ENCODE measurements at regions not wholly inside any gene's neighbourhood (a gene's known extent, or its start where the extent isn't known, plus 50 kb on each side); places are given as distances from the start of the nearest gene placed in this dataset.
"Not testable (repeated sequence)": the region's sequence is repeated elsewhere in the genome, so short reads cannot be mapped to it uniquely, and the experiment has no call there.

DNA sequence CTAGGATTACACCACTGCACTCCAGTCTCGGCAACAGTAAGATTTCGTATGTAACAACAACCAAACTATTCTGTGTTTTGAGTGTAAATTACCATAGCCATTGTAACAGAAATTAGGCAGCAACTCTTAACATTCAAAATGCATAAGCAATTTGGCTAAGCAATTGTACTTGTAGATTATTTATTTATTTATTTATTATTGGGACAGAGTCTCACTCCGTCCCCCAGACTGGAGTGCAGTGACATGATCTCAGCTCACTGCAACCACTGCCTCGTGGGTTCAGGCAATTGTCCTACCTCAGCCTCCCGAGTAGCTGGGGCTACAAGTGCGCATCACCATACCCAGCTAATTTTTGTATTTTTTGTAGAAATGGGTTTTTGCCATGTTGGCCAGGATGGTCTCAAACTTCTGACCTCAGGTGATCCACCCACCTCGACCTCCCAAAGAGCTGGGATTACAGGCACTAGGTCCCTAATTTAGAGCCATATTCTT is 1507.1 kb upstream of the TPTE start:
- TF ChIP-seq, protein P1, sequence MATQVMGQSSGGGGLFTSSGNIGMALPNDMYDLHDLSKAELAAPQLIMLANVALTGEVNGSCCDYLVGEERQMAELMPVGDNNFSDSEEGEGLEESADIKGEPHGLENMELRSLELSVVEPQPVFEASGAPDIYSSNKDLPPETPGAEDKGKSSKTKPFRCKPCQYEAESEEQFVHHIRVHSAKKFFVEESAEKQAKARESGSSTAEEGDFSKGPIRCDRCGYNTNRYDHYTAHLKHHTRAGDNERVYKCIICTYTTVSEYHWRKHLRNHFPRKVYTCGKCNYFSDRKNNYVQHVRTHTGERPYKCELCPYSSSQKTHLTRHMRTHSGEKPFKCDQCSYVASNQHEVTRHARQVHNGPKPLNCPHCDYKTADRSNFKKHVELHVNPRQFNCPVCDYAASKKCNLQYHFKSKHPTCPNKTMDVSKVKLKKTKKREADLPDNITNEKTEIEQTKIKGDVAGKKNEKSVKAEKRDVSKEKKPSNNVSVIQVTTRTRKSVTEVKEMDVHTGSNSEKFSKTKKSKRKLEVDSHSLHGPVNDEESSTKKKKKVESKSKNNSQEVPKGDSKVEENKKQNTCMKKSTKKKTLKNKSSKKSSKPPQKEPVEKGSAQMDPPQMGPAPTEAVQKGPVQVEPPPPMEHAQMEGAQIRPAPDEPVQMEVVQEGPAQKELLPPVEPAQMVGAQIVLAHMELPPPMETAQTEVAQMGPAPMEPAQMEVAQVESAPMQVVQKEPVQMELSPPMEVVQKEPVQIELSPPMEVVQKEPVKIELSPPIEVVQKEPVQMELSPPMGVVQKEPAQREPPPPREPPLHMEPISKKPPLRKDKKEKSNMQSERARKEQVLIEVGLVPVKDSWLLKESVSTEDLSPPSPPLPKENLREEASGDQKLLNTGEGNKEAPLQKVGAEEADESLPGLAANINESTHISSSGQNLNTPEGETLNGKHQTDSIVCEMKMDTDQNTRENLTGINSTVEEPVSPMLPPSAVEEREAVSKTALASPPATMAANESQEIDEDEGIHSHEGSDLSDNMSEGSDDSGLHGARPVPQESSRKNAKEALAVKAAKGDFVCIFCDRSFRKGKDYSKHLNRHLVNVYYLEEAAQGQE (IDR thresholded peaks at IDR 0.05; ENCODE audit: low read depth, low read length), result not testable (repeated sequence)
- not testable (repeated sequence) for TF ChIP-seq TAF1 (IDR thresholded peaks at IDR 0.05; ENCODE audit: borderline replicate concordance, low read depth, low read length); POLR2AphosphoS5 (IDR thresholded peaks at IDR 0.05; ENCODE audit: low read depth, low read length); GATA2 (CRISPR knock-in tag; IDR thresholded peaks at IDR 0.05); RFX5 (IDR thresholded peaks at IDR 0.05; ENCODE audit: low read length); SIN3A (IDR thresholded peaks at IDR 0.05; ENCODE audit: borderline replicate concordance, low read depth, low read length)
- TF ChIP-seq, protein P2, sequence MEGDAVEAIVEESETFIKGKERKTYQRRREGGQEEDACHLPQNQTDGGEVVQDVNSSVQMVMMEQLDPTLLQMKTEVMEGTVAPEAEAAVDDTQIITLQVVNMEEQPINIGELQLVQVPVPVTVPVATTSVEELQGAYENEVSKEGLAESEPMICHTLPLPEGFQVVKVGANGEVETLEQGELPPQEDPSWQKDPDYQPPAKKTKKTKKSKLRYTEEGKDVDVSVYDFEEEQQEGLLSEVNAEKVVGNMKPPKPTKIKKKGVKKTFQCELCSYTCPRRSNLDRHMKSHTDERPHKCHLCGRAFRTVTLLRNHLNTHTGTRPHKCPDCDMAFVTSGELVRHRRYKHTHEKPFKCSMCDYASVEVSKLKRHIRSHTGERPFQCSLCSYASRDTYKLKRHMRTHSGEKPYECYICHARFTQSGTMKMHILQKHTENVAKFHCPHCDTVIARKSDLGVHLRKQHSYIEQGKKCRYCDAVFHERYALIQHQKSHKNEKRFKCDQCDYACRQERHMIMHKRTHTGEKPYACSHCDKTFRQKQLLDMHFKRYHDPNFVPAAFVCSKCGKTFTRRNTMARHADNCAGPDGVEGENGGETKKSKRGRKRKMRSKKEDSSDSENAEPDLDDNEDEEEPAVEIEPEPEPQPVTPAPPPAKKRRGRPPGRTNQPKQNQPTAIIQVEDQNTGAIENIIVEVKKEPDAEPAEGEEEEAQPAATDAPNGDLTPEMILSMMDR (IDR thresholded peaks at IDR 0.05), result not testable (repeated sequence)

All from SK-N-SH (cell line).